CD14-positive monocyte (primary cell): ENCODE measurements at regions not wholly inside any gene's neighbourhood (a gene's known extent, or its start where the extent isn't known, plus 50 kb on each side); places are given as distances from the start of the nearest gene placed in this dataset.

Experiments
- DNase-seq, 3 donors: peaks; one replicate each; pipeline ENCODE4 v3.0.0-alpha.2; 2011 to 2022
- H2AFZ ChIP-seq: 2 replicates; pipeline ENCODE4 v1.6.0; 2012; ENCODE audit warnings: mild to moderate bottlenecking, low read depth, low read length, inconsistent platforms; ENCODE audit not compliant: insufficient read depth, poor library complexity, severe bottlenecking
- H3K27ac ChIP-seq, 2 donors: 1 replicate in 1 of 2; 2 replicates in 1 of 2; pipeline ENCODE4 v1.5.1; 2012 to 2013; ENCODE audit warnings: low read length in 2 of 2, control low read depth in 1 of 2, inconsistent platforms in 1 of 2, low read depth in 1 of 2, mild to moderate bottlenecking in 1 of 2
- H3K27me3 ChIP-seq, 2 donors: one replicate each; pipeline versions ENCODE4 v1.6.0 to v1.6.1; 2011 to 2013; ENCODE audit warnings: low read length in 2 of 2; ENCODE audit not compliant: control insufficient read depth in 2 of 2, insufficient read depth in 2 of 2
- H3K36me3 ChIP-seq, 2 donors: replicated peaks in 1 of 2; 1 replicate in 1 of 2; 2 replicates in 1 of 2; pipeline versions ENCODE4 v1.5.1 to v1.6.1; 2012 to 2013; ENCODE audit warnings: low read length in 2 of 2, control low read depth in 1 of 2, inconsistent platforms in 1 of 2, mild to moderate bottlenecking in 1 of 2; ENCODE audit not compliant: insufficient read depth in 2 of 2, control insufficient read depth in 1 of 2
- H3K4me1 ChIP-seq, 2 donors: 1 replicate in 1 of 2; 2 replicates in 1 of 2; pipeline versions ENCODE4 v1.5.1 to v1.6.1; 2012 to 2013; ENCODE audit warnings: low read length in 2 of 2, control low read depth in 1 of 2, inconsistent platforms in 1 of 2, mild to moderate bottlenecking in 1 of 2, moderate library complexity in 1 of 2; ENCODE audit not compliant: insufficient read depth in 2 of 2, control insufficient read depth in 1 of 2
- H3K4me2 ChIP-seq: replicated peaks from 2 replicates; pipeline ENCODE3; 2012; ENCODE audit warnings: low read length, moderate library complexity, mild to moderate bottlenecking; ENCODE audit not compliant: poor library complexity, severe bottlenecking; ENCODE audit errors: extremely low read depth
- H3K4me3 ChIP-seq, 3 experiments: fragments of 200-600 bp in 1 of 3; sonication (generic) in 1 of 3; replicated peaks in 1 of 3; 1 replicate in 2 of 3; 2 replicates in 1 of 3; pipeline ENCODE4 v1.5.1; 2011 to 2013; ENCODE audit warnings: low read length in 3 of 3, mild to moderate bottlenecking in 3 of 3, control low read depth in 2 of 3, low read depth in 2 of 3, inconsistent platforms in 1 of 3, moderate library complexity in 1 of 3
- H3K79me2 ChIP-seq: 2 replicates; pipeline ENCODE4 v1.6.0; 2012; ENCODE audit warnings: mild to moderate bottlenecking, control low read depth, inconsistent platforms, low read length, moderate library complexity; ENCODE audit not compliant: insufficient read depth
- H3K9ac ChIP-seq: 2 replicates; pipeline ENCODE4 v1.6.0; 2017; ENCODE audit warnings: low read length, mild to moderate bottlenecking; ENCODE audit not compliant: insufficient read depth, poor library complexity, severe bottlenecking
- H3K9me3 ChIP-seq, 2 donors: replicated peaks in 1 of 2; 1 replicate in 1 of 2; 2 replicates in 1 of 2; pipeline versions ENCODE4 v1.5.1 to v1.6.1; 2012 to 2013; ENCODE audit warnings: low read length in 2 of 2, control low read depth in 1 of 2; ENCODE audit not compliant: control insufficient read depth in 1 of 2, insufficient read depth in 1 of 2
- H4K20me1 ChIP-seq: 2 replicates; pipeline ENCODE4 v1.6.0; 2012; ENCODE audit warnings: mild to moderate bottlenecking, low read length, control low read depth, moderate library complexity; ENCODE audit not compliant: insufficient read depth
- H3K27ac Mint-ChIP-seq, 7 donors: one replicate each; pipeline ENCODE4 v1.8.0; 2020; ENCODE audit warnings: mild to moderate bottlenecking in 7 of 7, mixed read lengths in 7 of 7, moderate library complexity in 6 of 7, inconsistent platforms in 2 of 7
- H3K27me3 Mint-ChIP-seq, 3 donors: one replicate each; pipeline ENCODE4 v1.8.0; 2021 to 2022; ENCODE audit warnings: low read depth in 3 of 3, mild to moderate bottlenecking in 3 of 3, mixed read lengths in 3 of 3, moderate library complexity in 3 of 3, inconsistent platforms in 1 of 3
- H3K36me3 Mint-ChIP-seq, 2 donors: one replicate each; pipeline ENCODE4 v1.8.0; 2020; ENCODE audit warnings: mixed read lengths in 2 of 2, inconsistent platforms in 1 of 2, mild to moderate bottlenecking in 1 of 2
- H3K4me1 Mint-ChIP-seq: one replicate; pipeline ENCODE4 v1.8.0; 2020; ENCODE audit warnings: mild to moderate bottlenecking, mixed read lengths
- H3K4me3 Mint-ChIP-seq, 2 donors: one replicate each; pipeline ENCODE4 v1.8.0; 2020; ENCODE audit warnings: mild to moderate bottlenecking in 2 of 2, mixed read lengths in 2 of 2, moderate library complexity in 1 of 2
- H3K9me3 Mint-ChIP-seq, 7 donors: one replicate each; pipeline ENCODE4 v1.8.0; 2020 to 2022; ENCODE audit warnings: mixed read lengths in 7 of 7, mild to moderate bottlenecking in 6 of 7, moderate library complexity in 6 of 7, inconsistent platforms in 2 of 7
- WGBS: methylation state at CpG from one replicate; pipeline ENCODE4 v1.1.5; 2013; ENCODE audit warnings: missing lambda C conversion rate; ENCODE audit not compliant: insufficient coverage; 5-methylcytosine and 5-hydroxymethylcytosine counted together
- intact Hi-C, 2 donors: fragments of 100-400 bp; cut with micrococcal nuclease; formaldehyde crosslinking; loops; one replicate each; pipeline versions ENCODE4 v1.15.0 to v1.15.1; 2023
- TF ChIP-seq, protein P1 (sequence below): fragments of 200-600 bp; IDR thresholded peaks from one replicate; pipeline ENCODE4 v1.8.0; 2022; ENCODE audit warnings: antibody characterized with exemption, mild to moderate bottlenecking

DNA sequence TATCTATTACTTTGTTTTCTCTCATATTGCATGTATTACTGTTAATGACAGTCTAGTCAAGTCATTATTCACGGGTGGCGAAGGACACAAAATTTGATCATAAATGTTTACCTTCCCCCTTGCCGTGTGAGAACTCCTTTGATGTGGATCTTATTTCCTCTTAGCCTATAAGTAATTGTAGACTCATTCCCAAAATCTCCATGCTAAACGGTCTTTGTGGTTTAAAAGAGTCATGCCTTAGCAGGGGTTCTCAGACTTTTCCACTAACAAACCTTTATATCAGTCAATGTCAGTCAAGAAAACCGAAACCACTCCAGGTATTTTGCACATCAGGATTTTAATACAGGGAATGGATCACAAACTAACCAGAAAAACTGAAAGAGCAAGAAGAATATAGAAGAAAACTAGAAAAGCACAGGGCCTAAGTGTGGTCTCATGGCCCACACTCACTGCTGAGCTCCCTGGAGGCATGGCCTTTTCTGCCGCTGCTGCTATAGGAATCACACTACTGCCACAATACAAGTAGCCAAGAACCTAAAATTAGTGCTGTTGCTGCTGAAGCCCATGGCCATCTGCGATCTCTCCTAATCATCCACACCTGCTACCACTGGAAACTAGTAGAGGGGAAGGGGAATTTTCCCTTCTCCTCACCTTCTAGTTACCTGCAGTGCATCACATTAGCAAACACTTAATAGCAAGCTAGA, 186.0 kb upstream of the POU3F2 start:
- Mint-ChIP-seq H3K27ac (no peak overlapping the region), H3K27me3 (peaks cover 0 to 1% (median 0%) of the 10 kb centered on the region in 3 donors), H3K4me1 (no peaks in the 10 kb centered on the region), H3K4me3 (no peak overlapping the region), H3K9me3 (no peaks in the 10 kb centered on the region), H3K36me3 (no peaks in the 10 kb centered on the region)
- no peak for DNase-seq
- Histone ChIP-seq H3K27ac (no peak overlapping the region), H3K79me2 (no peaks in the 10 kb centered on the region), H3K4me1 (no peaks in the 10 kb centered on the region), H4K20me1 (no peaks in the 10 kb centered on the region), H3K9ac (no peak overlapping the region), H2AFZ (no peak overlapping the region), H3K9me3 (no peaks in the 10 kb centered on the region), H3K4me3 (no peak overlapping the region), H3K4me2 (no peak overlapping the region), H3K36me3 (no peaks in the 10 kb centered on the region), H3K27me3 (no peaks in the 10 kb centered on the region)
- intact Hi-C loops = no loop called here
- WGBS = no CpG with 5 or more reads among the region's 7 CpGs
- TF ChIP-seq, protein P1, sequence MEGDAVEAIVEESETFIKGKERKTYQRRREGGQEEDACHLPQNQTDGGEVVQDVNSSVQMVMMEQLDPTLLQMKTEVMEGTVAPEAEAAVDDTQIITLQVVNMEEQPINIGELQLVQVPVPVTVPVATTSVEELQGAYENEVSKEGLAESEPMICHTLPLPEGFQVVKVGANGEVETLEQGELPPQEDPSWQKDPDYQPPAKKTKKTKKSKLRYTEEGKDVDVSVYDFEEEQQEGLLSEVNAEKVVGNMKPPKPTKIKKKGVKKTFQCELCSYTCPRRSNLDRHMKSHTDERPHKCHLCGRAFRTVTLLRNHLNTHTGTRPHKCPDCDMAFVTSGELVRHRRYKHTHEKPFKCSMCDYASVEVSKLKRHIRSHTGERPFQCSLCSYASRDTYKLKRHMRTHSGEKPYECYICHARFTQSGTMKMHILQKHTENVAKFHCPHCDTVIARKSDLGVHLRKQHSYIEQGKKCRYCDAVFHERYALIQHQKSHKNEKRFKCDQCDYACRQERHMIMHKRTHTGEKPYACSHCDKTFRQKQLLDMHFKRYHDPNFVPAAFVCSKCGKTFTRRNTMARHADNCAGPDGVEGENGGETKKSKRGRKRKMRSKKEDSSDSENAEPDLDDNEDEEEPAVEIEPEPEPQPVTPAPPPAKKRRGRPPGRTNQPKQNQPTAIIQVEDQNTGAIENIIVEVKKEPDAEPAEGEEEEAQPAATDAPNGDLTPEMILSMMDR = no peak

DNA sequence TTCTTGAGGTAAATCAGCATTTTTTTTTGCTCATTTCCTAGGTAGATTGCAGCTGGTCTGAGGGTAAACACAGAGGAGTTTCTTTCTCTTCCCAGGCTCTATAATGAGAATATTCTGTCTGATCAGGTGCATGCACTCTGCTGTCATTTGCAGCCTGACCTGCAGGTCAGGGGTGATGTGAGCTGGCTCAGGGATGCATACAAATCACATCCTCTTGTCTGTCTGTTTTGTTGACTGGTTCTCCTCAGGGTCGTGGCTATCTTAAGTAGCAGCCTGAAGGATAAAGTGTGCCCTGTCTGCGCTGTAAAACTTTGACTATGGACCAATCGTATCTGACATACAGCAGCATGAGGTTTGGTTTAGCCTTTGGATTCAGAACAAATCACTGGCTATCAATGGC, 183.4 kb upstream of the POU3F2 start:
- Histone ChIP-seq H3K27ac (no peak overlapping the region), H4K20me1 (no peaks in the 10 kb centered on the region), H3K9ac (no peak overlapping the region), H3K4me3 (no peak overlapping the region), H3K4me2 (no peak overlapping the region), H3K4me1 (no peaks in the 10 kb centered on the region), H3K27me3 (no peaks in the 10 kb centered on the region), H3K79me2 (no peaks in the 10 kb centered on the region), H3K36me3 (no peaks in the 10 kb centered on the region), H3K9me3 (no peaks in the 10 kb centered on the region), H2AFZ (no peak overlapping the region)
- H3K36me3 Mint-ChIP-seq = no peaks in the 10 kb centered on the region
- H3K4me3 Mint-ChIP-seq = no peak overlapping the region
- WGBS = 60% methylated on average over 3 of the region's 3 CpGs
- no peak for DNase-seq
- H3K4me1 Mint-ChIP-seq = no peaks in the 10 kb centered on the region
- H3K27me3 Mint-ChIP-seq = peaks cover 0 to 1% (median 0%) of the 10 kb centered on the region in 3 donors
- intact Hi-C loops = no loop called here
- TF ChIP-seq, protein P1 = no peak
- no peaks in the 10 kb centered on the region for H3K9me3 Mint-ChIP-seq
- no peak overlapping the region for H3K27ac Mint-ChIP-seq
